ENCODE measurements at regions not wholly inside any gene's neighbourhood (a gene's known extent, or its start where the extent isn't known, plus 50 kb on each side); places are given as distances from the start of the nearest gene placed in this dataset.
A peak's percentile ranks its signal among the peaks of the same experiment; 100 is the strongest.

- DNase-seq = no peak
These were observed 115.8 kb downstream of the ETNK1 start for GRCh38 chr12:22740656-22741355.

- DNase-seq = no peak
These were observed 118.7 kb downstream of the ETNK1 start for GRCh38 chr12:22743700-22744099.

GRCh38 chr12:22744197-22744596 is 119.2 kb downstream of the ETNK1 start:
- no peak for DNase-seq

- no peak for DNase-seq
These were observed 121.7 kb downstream of the ETNK1 start for GRCh38 chr12:22746720-22747119.

- no peak for DNase-seq
These were observed 130.7 kb downstream of the ETNK1 start for GRCh38 chr12:22755629-22756028.

- DNase-seq = no peak
These were observed 135.1 kb downstream of the ETNK1 start for GRCh38 chr12:22759769-22760674.

GRCh38 chr12:22765421-22766130 is 140.6 kb downstream of the ETNK1 start:
- DNase-seq = no peak

GRCh38 chr12:22766911-22767420 is 142.0 kb downstream of the ETNK1 start:
- no peak for DNase-seq

- DNase-seq = no peak
These were observed 156.4 kb downstream of the ETNK1 start for GRCh38 chr12:22781339-22781738.

- DNase-seq = no peak
These were observed 162.6 kb downstream of the ETNK1 start for GRCh38 chr12:22787557-22787956.

- DNase-seq = no peak
These were observed 163.9 kb downstream of the ETNK1 start for GRCh38 chr12:22788913-22789312.

GRCh38 chr12:22792138-22792537 is 167.2 kb downstream of the ETNK1 start:
- DNase-seq = no peak

- DNase-seq = no peak
These were observed 169.0 kb downstream of the ETNK1 start for GRCh38 chr12:22794017-22794416.

- DNase-seq = no peak
These were observed 172.1 kb downstream of the ETNK1 start for GRCh38 chr12:22796941-22797630.

GRCh38 chr12:22797701-22798100 is 172.7 kb downstream of the ETNK1 start:
- DNase-seq = no peak

GRCh38 chr12:22798116-22798515 is 173.1 kb downstream of the ETNK1 start:
- DNase-seq = no peak

- DNase-seq = no peak
These were observed 174.5 kb downstream of the ETNK1 start for GRCh38 chr12:22799503-22799902.

- no peak for DNase-seq
These were observed 175.4 kb downstream of the ETNK1 start for GRCh38 chr12:22800332-22800731.

GRCh38 chr12:22802883-22803630 is 178.1 kb downstream of the ETNK1 start:
- no peak for DNase-seq

GRCh38 chr12:22803725-22804124 is 178.8 kb downstream of the ETNK1 start:
- no peak for DNase-seq

GRCh38 chr12:22808860-22809259 is 183.9 kb downstream of the ETNK1 start:
- DNase-seq = peak; percentile 6

- DNase-seq = no peak
These were observed 185.1 kb downstream of the ETNK1 start for GRCh38 chr12:22810036-22810435.
